ENCODE measurements at regions not wholly inside any gene's neighbourhood (a gene's known extent, or its start where the extent isn't known, plus 50 kb on each side); places are given as distances from the start of the nearest gene placed in this dataset.
A peak's percentile ranks its signal among the peaks of the same experiment; 100 is the strongest.

GRCh38 chr16:51035110-51035498, 116.0 kb downstream of the SALL1 start:
- no peak overlapping the region for H2BK120ac ChIP-seq (replicated peaks; ENCODE audit: low read depth, low read length)
- ChIA-PET POLR2A (ENCODE audit: partially characterized antibody) (interaction anchor here (1.3 kb wide), 1 partner anchor 100 kb away, joined by 4 read pairs; no protein-coding TSS in a partner anchor), CTCF (ENCODE audit: partially characterized antibody) (interaction anchor here (1.1 to 1.4 kb wide), 2 partner anchors 14 to 21 kb away, joined by 4 to 6 read pairs; no protein-coding TSS in a partner anchor)
- no peak overlapping the region for H4K5ac ChIP-seq (ENCODE audit: insufficient read length, low read depth, low read length)
- no peak overlapping the region for H4K91ac ChIP-seq (replicated peaks; ENCODE audit: insufficient read length, low read length)
- no peaks in the 10 kb centered on the region; a peak in 1 of 7 replicates for H3K27me3 ChIP-seq (replicated peaks in 1 of 4; ENCODE audit: control insufficient read depth in 3 of 4, extremely low read depth in 1 of 4, insufficient read depth in 3 of 4, low read length in 3 of 4)
- H3K23me2 ChIP-seq (ENCODE audit: low read depth, low read length) = no peaks in the 10 kb centered on the region; the same call in 1 of the 2 replicates
- no peaks in the 10 kb centered on the region for H3K79me1 ChIP-seq (ENCODE audit: low read depth, low read length)
- WGBS, 2 experiments (ENCODE audit: extremely low coverage in 1 of 2, insufficient coverage in 1 of 2, insufficient read length in 1 of 2, insufficient replicate concordance in 2 of 2, low coverage in 1 of 2, low lambda C conversion rate in 2 of 2, missing lambda C conversion rate in 1 of 2) = 89% methylated on average over 3 of the region's 3 CpGs; no CpG with 5 or more reads in 1 of the 2 experiments
- FAIRE-seq (no peak), DNase-seq (ENCODE audit: low read depth in 1 of 2, low spot score in 2 of 2) (no peak)
- H3K79me2 ChIP-seq (ENCODE audit: control insufficient read depth in 1 of 2, insufficient read depth in 2 of 2, low read length in 2 of 2) = no peaks in the 10 kb centered on the region
- no peak overlapping the region for H3K4me3 ChIP-seq (ENCODE audit: extremely low read depth in 1 of 4, insufficient read depth in 2 of 4, low read depth in 3 of 4, low read length in 4 of 4)
- no peak overlapping the region for H3K56ac ChIP-seq (replicated peaks; ENCODE audit: insufficient read length, low read depth, low read length)
- peak; percentile 23 for TF ChIP-seq TAF7 (optimal IDR thresholded peaks at IDR 0.05; ENCODE audit: borderline replicate concordance, low read depth, low read length)
- peak; percentile 21; the same call in 1 of the 2 replicates for TF ChIP-seq YY1 (IDR thresholded peaks at IDR 0.05; ENCODE audit: low read depth, low read length)
- TF ChIP-seq, protein P1, sequence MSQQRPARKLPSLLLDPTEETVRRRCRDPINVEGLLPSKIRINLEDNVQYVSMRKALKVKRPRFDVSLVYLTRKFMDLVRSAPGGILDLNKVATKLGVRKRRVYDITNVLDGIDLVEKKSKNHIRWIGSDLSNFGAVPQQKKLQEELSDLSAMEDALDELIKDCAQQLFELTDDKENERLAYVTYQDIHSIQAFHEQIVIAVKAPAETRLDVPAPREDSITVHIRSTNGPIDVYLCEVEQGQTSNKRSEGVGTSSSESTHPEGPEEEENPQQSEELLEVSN (IDR thresholded peaks at IDR 0.05) = no peak
- no peak overlapping the region for H3K4me2 ChIP-seq (ENCODE audit: insufficient read depth in 1 of 2, low read depth in 2 of 2, low read length in 2 of 2)
- H3K27ac ChIP-seq (ENCODE audit: low read depth, low read length) = no peak overlapping the region
- no peaks in the 10 kb centered on the region for H4K20me1 ChIP-seq (replicated peaks in 1 of 2; ENCODE audit: control insufficient read depth in 1 of 2, insufficient read depth in 2 of 2, low read length in 2 of 2)
- no peak overlapping the region for H2BK20ac ChIP-seq (ENCODE audit: low read length)
- no peak overlapping the region for H2BK5ac ChIP-seq (ENCODE audit: low read depth, low read length)
- H2AK5ac ChIP-seq (ENCODE audit: low read depth, low read length) = no peak overlapping the region
- H3K9me3 ChIP-seq (ENCODE audit: insufficient read depth in 2 of 2, low read depth in 1 of 2, low read length in 1 of 2) = no peaks in the 10 kb centered on the region
- no peak overlapping the region for H3K14ac ChIP-seq (ENCODE audit: insufficient read length)
- H3K23ac ChIP-seq (ENCODE audit: insufficient read length) = no peak overlapping the region
- H3K18ac ChIP-seq (ENCODE audit: extremely low read depth, low read length) = no peak overlapping the region
- no peak overlapping the region for H3K9ac ChIP-seq (replicated peaks in 1 of 4; ENCODE audit: extremely low read depth in 1 of 4, low read depth in 3 of 4, low read length in 3 of 4)
- no peak overlapping the region for H2AFZ ChIP-seq (ENCODE audit: low read length)
- H3K36me3 ChIP-seq (ENCODE audit: control insufficient read depth in 2 of 4, insufficient read depth in 4 of 4, low read length in 3 of 4) = no peaks in the 10 kb centered on the region
- no peak overlapping the region for H2BK12ac ChIP-seq (ENCODE audit: low read depth, low read length)
- H3K4me1 ChIP-seq (replicated peaks in 1 of 4; ENCODE audit: control insufficient read depth in 3 of 4, insufficient read depth in 4 of 4, low read length in 3 of 4) = peaks cover 0 to 6% (median 3%) of the 10 kb centered on the region in 4 experiments; a peak in 4 of 7 replicates
- H3K4ac ChIP-seq (replicated peaks; ENCODE audit: insufficient read length, low read depth, low read length) = no peak overlapping the region
- H4K8ac ChIP-seq (ENCODE audit: extremely low read depth, insufficient read depth, low read length) = no peak overlapping the region
- H2BK15ac ChIP-seq (ENCODE audit: low read length) = no peak overlapping the region
